IPS-11a (cell line): ENCODE measurements at regions not wholly inside any gene's neighbourhood (a gene's known extent, or its start where the extent isn't known, plus 50 kb on each side); places are given as distances from the start of the nearest gene placed in this dataset.

Experiments
- H3K4me3 ChIP-seq: one replicate; pipeline ENCODE4 v1.5.1; 2013; ENCODE audit warnings: low read depth, low read length, control low read depth

DNA sequence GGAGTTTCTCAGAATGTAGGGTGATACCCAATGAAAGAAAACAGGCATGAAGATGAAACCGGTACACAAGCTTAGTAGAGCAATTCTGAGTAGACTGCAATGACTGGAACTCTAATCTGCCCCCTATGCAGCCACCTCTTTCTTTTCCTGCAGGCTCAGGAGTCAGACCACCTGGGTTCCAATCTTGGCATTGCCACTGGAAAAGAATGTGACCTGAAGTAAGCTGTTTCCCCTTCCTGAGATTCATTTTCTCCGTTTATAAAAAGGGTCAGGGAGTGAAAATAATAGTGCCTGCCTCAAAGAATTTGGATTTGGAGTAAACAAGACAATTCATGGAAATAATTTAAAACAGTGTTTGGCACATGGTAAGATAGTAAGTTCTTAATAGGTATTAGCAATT, 1464.0 kb downstream of the PCDH7 start:
- H3K4me3 ChIP-seq: no peak overlapping the region

DNA sequence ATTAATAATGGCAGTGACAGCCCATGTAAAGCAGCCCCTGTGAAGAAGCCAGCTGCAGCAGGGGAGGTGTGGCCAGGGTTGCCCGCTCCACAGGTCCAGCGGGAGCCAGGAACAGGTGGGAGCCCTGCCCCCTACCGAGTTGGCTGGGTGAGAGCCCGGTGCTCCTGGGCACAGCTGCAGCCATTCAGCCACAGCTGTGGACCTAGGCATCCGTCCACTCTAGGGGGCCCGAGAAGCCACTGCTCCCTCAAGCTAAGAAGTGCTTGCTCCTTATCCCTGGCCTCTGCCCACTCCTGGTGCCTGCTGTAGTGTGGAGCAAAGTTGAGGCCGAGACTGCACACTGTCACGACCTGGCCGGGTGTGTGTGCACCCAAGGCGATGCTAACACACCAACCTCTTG, 1469.0 kb downstream of the PCDH7 start:
- H3K4me3 ChIP-seq: no peak overlapping the region

DNA sequence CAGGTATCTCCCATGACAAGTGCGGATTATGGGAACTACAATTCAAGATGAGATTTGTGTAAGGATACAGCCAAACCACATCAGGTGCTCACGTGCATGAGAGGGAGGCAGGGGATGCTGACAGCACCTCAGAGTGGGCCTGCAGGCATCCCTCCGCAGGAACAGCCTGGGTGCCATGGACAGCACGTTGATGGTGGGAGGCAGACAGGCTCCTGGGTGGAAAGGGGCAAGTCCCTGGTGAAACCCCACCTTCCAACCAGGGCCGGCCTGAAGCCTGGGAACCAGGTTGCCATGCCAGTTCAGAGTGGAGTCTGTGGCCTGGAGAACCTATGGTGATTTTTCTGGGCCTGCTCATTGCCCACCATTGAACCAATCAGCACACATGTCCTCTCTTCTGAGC, 1469.6 kb downstream of the PCDH7 start:
- H3K4me3 ChIP-seq: no peak overlapping the region

DNA sequence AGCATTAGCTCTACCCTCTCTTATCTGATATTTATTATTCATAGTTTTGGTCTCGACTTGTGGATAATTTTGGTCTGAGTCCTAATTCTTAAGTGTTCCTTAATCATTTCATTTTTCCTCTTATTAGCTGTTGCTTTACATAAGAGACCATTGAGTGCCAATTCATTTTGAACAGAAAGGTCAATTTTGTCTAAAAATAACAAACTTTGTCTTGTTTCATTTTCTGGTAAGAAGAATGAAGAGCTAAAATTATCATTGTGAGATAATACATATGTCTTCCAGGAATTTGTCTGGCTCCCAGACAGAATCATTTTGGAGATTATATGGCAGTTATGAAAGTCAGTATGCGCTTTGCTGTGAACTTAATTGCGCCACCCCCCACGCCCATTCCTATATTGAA, 1471.8 kb downstream of the PCDH7 start:
- H3K4me3 ChIP-seq: no peak overlapping the region

DNA sequence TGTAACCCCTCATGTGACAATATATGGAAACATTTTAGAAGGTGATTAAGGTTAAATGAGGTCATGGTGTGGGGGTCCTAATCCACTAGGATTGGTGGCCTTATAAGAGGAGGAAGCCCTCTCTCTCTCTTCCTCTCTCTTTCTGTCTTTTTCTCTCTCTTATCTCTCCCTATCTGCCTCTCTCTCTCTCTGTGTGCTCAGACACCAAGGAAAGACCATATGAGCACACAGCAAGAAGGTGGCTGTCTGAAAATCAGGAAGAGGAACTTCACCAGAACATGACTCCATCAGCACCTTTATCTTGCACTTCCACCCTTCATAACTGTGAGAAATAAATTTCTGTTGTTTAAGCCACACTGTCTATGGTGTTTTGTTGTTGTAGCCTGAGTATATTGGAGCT, 1472.2 kb downstream of the PCDH7 start:
- H3K4me3 ChIP-seq: no peak overlapping the region

DNA sequence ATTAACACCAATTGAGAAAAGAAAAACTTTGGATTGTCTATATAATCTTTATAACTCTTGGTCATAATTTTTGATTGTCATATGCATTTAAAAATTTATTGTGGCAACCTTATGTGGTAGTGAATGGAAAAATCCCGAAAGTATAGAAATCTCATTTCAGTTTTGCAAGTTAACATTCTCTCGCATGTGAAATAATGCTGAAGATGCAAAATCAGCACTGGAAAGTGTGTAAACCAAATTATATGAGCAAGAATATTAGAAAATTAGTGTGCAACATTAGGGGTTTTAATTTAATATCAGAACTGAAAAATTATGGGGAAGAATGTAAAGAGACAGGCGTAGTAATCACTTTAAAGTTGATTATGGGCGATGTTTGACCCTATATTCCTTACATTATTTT, 1472.8 kb downstream of the PCDH7 start:
- H3K4me3 ChIP-seq: no peak overlapping the region

DNA sequence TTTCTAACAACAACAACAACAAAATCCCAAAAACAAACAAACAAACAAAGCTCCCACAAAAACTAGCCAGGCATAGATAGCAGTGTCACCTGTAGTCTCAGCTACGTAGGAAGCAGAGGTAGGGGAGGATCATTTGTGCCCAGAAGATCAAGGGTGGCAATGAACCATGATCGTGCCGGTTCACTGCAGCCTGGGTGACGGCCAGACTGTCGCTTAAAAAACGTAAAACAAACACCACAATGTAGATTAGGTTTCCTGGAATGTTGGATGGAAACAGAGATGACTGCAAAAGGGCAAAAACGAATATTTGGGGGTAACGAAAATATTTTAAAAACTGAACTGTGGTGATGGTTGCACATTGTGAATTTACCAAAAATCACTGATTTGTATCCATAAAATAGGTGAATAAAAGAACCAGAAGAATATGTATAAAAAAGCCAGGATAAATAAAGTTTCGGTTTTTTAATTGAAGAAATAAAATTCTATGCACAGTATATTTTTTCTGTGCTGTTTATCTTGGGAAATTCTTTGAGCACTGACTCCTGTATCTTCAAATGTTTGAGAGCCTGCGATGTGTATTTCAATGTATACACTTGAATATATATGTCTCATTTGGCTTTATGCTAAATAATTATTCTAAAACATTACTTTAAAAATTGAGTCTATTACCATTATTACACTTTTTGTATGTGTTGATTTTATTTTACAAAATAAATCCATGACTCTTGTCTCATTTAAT, 1477.0 kb downstream of the PCDH7 start:
- no peak overlapping the region for H3K4me3 ChIP-seq

DNA sequence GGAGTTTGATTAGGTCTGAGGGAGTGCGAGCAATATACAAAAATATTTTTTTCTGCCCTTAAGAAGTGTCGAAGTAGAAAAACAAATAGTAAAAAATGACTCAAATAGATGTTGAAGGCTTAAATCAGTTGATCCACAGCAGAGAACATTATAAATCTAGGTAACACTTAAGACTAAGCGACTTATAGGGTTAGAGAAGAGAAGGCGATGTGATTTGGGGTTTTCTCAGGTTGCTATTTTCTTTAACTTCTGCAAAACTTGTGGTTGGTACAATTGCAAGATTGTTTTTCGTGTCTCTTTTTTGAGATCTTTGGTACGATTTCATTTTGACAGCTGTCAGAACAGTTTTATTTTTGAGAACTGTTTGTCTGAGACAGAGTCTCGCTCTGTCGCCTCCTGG, 1479.5 kb downstream of the PCDH7 start:
- no peak overlapping the region for H3K4me3 ChIP-seq

DNA sequence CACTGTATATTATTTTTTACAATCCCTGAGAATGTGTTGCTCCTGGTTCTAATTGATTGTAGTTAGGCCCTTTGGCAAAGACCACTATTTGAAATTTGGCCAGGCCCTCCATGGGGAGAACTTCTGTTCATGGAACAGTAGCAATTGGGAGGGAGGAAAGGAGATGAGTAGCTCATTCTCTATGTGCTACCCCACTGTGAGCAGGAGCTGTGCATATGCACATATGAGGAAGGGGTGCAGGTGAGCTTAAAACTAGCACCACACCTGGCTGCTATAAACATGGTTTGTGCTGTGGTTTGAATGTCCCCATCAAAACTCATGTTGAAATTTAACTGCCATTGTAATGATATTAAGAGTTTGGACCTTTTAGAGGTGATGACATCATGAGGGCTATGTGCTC, 1483.2 kb downstream of the PCDH7 start:
- no peak overlapping the region for H3K4me3 ChIP-seq

DNA sequence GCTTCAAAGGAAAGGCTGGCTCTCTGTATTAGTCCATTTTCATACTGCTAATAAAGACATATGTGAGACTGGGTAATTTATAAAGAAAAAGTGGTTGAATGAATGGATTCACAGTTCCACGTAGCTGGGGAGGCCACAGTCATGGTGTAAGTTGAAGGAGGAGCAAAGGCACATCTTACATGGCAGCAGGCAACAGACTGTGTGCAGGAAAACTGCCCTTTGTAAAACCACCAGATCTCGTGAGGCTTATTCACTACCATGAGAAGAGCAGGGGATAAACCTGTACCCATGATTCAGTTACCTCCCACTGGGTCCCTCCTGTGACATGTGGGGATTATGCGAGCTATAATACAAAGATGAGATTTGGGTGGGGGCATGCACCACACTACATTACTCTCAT, 1486.6 kb downstream of the PCDH7 start:
- H3K4me3 ChIP-seq: no peak overlapping the region

DNA sequence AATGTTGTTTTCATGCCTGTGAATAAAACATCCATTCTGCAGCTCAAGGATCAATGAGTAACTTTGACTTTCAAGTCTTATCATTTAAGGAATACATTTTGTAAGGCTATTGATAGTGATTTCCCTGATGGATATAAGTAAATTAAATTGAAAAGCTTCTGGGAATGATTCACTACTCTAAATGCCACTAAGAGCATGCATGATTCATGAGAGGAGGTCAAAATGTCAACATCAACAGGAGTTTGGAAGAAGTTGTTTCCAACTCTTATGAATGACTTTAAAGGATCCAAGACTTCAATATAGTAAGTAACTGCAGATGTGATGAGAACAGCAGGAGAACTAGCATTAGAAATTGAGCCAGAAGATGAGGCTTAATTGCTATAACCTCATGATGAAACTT, 1487.3 kb downstream of the PCDH7 start:
- H3K4me3 ChIP-seq: no peak overlapping the region

DNA sequence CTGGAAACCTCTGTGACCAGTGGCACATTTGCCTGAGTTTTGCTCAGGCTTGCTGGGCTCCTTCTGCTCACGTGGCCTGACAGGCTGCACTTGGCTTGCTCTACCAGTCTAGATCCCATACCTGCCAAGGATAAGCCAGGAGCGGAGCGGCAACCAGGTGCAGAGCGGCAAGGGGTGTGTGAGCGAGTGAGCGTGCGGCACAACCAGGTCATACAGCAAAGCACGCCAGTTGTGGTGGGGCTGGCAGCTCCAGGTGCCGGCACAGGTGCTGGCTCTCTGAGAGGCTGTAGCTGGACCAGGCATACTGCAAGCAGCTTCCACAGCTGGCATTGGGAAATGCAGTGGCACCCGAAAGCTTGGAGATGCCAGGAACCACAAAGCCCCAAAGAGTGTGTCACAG, 1495.1 kb downstream of the PCDH7 start:
- no peak overlapping the region for H3K4me3 ChIP-seq

DNA sequence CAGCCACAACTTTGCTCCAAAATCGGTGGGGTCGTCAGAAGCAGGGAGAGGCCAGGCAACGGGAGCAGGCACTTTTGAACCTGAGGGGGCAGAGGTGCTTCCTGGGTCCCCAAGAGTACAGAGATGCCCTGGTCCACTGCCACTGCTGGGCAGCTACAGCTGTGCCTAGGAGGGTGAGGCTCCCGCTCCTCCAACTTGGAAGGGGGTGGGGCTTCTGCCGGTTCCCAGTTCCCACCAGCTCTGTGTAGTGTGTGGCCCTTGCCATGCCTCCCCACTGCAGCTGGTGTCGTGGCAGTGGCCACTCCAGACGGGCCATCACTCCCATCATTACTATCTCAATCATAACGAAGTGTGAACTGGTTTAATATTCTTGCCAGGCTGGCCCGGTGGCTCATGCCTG, 1496.3 kb downstream of the PCDH7 start:
- no peak overlapping the region for H3K4me3 ChIP-seq

DNA sequence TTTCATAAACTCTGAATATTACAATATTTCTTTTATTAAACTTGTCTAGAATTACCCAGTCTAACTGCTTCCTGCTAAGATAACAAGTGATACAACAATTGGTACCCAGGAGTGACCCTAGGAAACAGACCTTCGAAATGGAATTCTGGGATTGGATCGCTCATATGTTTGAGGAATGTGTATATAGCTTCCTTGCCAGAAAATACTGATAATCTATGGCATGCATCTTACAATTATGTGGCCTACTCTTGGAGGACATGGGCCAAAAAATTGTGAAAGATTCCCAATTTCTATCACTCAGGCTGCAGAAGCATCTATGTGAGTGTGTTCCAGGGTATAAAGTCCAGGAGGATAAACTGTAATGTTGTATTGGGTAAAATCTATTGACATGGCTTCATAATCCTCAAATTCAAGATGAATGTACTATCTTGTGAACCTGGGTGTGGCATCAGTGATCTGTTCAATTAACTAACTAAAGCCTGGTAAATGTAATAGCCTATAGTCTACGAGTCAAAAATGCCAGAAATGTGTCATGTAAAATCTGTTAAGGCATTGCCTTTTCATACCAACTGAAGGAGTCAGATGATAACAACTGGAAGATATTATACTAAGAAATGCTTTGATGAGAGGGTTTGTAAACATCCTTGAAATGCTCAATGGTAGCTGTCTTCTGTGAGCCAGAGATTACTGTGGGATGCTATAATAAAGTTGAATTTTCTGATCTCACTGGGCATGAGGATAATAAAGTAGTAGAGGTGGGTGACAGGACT, 1499.3 kb downstream of the PCDH7 start:
- H3K4me3 ChIP-seq: no peak overlapping the region

DNA sequence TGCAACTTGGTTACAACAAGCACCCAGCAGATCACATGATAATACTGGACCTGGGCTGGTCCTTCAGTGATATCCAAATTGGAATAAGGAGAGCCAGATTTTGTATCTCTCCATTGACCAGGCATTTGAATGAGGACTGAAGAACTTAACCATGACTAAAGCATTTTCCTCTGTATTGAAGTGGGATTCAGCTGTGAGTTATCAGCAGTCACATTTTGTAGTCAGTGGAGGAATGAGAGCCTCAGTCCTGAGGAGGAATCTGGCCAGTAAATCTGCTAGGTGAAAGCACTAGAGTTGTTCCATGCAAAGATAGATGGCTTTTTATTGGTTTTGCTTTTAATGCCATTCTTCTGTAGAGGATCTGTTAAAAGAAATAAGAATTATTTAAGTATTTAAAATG, 1506.0 kb downstream of the PCDH7 start:
- no peak overlapping the region for H3K4me3 ChIP-seq

DNA sequence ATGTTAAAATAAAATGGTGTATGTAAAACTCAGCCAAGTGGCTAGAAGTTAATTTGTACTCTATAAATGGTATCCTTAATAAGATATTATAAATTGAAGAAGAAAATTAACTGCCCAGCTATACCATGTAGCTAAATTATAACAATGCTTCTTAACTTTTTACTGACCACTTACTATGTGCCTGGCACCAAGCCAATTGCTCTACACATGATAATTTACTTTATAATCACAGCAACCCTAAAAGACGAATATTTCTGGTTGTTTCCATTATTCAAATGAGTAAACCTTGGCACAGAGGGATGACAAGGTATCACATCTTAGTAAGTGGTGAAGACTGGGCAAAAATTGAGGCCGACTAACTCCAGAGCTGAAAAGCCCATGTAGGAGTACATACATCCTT, 1506.6 kb downstream of the PCDH7 start:
- no peak overlapping the region for H3K4me3 ChIP-seq

DNA sequence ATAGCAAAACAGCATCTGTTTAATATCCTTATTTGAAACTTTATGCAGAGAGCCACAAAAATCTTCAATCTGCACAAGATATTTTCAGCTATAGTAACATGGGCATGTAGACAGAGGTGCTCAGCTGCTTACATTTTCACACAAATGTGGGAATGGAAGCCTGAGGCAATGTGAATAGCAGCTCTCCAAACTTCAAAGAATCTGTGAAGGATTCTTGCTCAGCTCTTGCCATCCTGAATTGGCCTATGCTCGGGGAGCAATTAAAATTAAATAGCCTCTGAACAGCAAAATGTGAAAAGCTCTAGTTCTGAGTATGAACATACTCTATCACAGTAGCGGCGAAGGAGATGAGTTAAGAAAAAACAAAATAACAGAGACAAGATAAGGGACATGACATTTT, 1523.8 kb downstream of the PCDH7 start:
- no peak overlapping the region for H3K4me3 ChIP-seq

DNA sequence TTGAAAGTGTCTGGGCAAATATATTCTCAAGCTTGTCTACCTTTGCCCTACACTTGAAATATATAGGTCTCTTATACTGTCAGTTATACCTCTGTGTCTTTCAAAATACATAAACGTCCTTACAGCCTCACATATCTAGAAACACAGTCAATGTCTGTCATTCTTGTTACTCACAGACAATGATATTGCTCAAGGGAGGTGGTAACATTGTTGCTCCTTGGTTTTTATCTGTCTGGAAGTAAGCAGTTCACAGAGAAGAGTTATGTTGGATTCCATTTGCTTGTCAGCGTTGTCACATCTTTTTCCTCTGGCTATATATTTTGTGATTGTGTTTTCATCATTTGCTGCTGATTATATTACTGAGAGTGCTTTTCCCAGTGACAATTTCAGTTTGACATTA, 1528.9 kb downstream of the PCDH7 start:
- H3K4me3 ChIP-seq: no peak overlapping the region

DNA sequence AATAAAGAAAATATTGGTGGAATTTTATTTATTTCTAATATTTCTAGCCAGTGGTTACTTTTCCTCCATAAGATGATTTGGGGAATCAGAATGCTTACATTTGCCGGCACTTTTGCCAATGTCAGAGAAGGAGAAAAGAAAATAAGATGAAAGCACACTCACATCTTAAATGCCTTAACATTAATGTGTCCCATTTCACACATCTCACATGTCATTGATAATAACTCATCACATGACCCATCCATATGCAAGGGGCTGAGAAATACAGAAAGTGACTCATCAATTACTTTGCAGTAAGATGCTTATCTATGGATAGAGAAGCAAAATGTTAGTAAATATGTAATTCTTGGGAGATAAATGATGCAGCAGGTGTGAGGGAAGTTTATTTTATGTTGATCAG, 1531.0 kb downstream of the PCDH7 start:
- H3K4me3 ChIP-seq: no peak overlapping the region

DNA sequence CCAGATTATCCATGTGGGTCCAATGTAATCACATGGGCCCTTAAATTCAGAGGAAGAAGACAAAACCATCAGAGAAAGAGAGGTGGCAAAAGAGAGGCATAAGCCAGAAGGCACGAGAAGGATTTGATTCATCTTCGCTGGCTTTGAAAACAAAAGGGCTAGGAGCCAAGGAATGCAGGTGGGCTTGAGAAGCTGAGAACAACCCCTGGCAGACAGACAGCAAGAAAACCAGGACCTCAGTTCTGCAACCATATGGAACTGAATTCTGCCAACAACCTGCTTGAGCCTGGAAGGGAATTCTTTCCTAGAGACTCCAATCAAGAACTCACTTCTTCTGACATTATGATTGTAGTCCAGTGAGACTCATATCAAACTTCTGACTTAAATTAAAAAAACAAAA, 1531.8 kb downstream of the PCDH7 start:
- no peak overlapping the region for H3K4me3 ChIP-seq

DNA sequence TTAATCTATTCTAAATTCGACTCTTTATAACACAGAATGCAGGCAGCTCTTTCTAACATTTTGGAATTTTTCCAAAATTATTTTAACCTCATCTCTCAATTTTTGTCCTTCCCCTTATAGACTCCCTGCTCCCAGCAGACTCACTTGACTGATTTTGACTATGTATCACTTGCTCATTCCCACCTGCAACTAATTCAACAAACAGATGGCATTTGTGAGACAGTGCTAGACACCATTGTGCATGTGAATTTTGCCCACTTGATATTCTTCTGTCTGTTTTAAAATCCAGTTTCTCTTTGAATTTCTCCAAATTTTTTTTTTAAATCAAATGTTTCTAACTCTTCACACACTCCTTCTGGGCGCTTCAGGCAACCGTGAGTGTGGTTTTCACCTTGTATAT, 1534.0 kb downstream of the PCDH7 start:
- no peak overlapping the region for H3K4me3 ChIP-seq

DNA sequence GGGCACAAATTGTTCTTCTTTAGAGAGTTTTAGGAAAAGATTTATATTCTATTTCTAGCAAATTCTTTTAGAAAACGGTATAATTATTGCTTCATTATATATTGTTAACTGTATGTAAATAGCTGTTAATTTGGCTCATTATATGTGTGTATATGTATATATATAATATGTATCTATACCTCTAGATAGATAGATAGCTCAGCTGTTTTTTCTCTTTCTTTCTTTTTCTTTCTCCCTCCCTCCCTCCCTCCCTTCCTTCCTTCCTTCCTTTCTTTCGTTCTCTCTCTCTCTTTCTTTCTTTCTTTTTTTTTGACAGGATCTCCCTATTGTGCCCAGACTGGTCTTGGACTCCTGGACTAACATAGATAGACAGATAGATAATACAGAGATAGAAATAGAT, 1538.8 kb downstream of the PCDH7 start:
- no peak overlapping the region for H3K4me3 ChIP-seq

DNA sequence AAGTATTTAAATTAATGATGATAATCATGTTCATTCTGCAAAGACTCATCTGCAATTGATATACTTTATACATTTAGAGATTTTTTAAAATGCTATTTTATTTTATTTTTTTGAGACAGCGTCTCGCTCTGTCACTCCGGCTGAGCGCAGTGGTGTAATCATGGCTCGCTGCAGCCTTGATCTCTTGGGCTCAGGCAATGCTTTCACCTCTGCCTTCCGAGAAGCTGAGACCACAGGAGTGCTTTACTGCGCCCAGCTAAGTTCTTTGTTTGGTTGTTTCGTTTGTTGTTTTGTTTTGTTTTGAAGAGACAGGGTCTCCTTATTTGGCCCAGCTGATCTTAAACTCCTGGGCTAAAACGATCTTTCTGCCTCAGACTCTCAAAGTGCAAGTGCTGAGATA, 1541.0 kb downstream of the PCDH7 start:
- no peak overlapping the region for H3K4me3 ChIP-seq
